ENCODE measurements at regions not wholly inside any gene's neighbourhood (a gene's known extent, or its start where the extent isn't known, plus 50 kb on each side); places are given as distances from the start of the nearest gene placed in this dataset.

DNA sequence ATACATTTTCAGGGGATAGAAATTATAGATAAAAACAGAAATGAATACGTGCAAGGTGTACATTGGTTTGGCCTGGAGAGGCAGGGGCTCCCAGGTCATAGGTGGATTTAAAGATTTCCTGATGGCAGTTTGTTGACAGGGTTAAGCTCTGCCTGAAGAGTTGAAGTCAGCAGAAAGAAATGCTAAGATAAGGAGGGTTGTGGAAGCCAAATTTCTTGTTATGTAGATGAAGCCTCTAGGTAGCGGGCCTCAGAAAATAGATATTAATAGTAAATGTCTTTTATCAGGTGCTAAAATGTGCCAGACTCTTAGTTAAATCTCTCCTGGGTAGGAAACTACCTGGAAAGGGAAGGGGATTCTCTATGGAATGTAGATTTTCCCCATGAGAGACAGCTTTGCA lies 188.8 kb downstream of the CDH26 start (continued):
- TF ChIP-seq POU6F1 (CRISPR knock-in tag; IDR thresholded peaks at IDR 0.05; ENCODE audit: borderline replicate concordance, low read depth), result no peak
- no peak for TF ChIP-seq TOX (CRISPR knock-in tag; IDR thresholded peaks at IDR 0.05; ENCODE audit: borderline replicate concordance)
- no peak for TF ChIP-seq SNAI2 (CRISPR knock-in tag; IDR thresholded peaks at IDR 0.05)
- no peak for TF ChIP-seq ZC3H10 (CRISPR knock-in tag; IDR thresholded peaks at IDR 0.05)
- TF ChIP-seq ZNF70 (CRISPR knock-in tag; IDR thresholded peaks at IDR 0.05), result no peak
- TF ChIP-seq GLIS3 (CRISPR knock-in tag; IDR thresholded peaks at IDR 0.05), result no peak
- no peak for TF ChIP-seq ZNF565 (CRISPR knock-in tag; conservative IDR thresholded peaks at IDR 0.05; ENCODE audit: low read depth)
- no peak for TF ChIP-seq OSR1 (CRISPR knock-in tag; IDR thresholded peaks at IDR 0.05)

DNA sequence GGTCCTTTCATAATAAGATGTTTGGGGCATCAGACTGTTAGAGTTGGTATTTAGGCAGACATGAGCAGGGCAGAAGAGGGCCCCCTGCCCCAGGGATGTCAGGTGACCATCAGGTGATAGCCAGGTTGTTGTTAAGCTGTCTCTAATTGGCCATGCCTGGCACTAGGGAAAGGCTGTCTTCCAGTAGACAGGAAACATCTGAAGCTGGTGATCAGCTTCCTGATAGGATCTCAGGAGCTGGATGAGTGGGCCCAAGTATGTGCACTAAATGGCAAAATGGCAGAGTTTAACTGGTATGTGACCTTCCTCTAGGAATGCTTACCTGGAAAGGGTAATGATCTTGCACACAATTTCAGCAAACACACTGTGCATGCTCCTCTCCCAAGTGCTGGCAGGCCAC lies 190.7 kb downstream of the CDH26 start:
- ATAC-seq, result no peak
- TF ChIP-seq ZNF565 (CRISPR knock-in tag; conservative IDR thresholded peaks at IDR 0.05; ENCODE audit: low read depth), result no peak
- no peak for TF ChIP-seq CSDC2 (CRISPR knock-in tag; IDR thresholded peaks at IDR 0.05)
- TF ChIP-seq TOX (CRISPR knock-in tag; IDR thresholded peaks at IDR 0.05; ENCODE audit: borderline replicate concordance), result no peak
- no peak for TF ChIP-seq ZC3H10 (CRISPR knock-in tag; IDR thresholded peaks at IDR 0.05)
- TF ChIP-seq GLIS3 (CRISPR knock-in tag; IDR thresholded peaks at IDR 0.05), result no peak
- TF ChIP-seq ZNF70 (CRISPR knock-in tag; IDR thresholded peaks at IDR 0.05), result no peak
- TF ChIP-seq ARNTL (CRISPR knock-in tag; IDR thresholded peaks at IDR 0.05; ENCODE audit: borderline replicate concordance, low read depth), result no peak
- TF ChIP-seq ZFP30 (CRISPR knock-in tag; IDR thresholded peaks at IDR 0.05), result no peak
- TF ChIP-seq RARB (CRISPR knock-in tag; IDR thresholded peaks at IDR 0.05), result no peak
- no peak for TF ChIP-seq SNAI2 (CRISPR knock-in tag; IDR thresholded peaks at IDR 0.05)
- TF ChIP-seq, protein P1, sequence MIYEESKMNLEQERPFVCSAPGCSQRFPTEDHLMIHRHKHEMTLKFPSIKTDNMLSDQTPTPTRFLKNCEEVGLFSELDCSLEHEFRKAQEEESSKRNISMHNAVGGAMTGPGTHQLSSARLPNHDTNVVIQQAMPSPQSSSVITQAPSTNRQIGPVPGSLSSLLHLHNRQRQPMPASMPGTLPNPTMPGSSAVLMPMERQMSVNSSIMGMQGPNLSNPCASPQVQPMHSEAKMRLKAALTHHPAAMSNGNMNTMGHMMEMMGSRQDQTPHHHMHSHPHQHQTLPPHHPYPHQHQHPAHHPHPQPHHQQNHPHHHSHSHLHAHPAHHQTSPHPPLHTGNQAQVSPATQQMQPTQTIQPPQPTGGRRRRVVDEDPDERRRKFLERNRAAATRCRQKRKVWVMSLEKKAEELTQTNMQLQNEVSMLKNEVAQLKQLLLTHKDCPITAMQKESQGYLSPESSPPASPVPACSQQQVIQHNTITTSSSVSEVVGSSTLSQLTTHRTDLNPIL (CRISPR knock-in tag; IDR thresholded peaks at IDR 0.05; ENCODE audit: low read depth), result no peak

GRCh38 chr20:60152792-60153191 lies 194.6 kb downstream of the CDH26 start:
- no peak for ATAC-seq
- no peak for TF ChIP-seq TCF4 (CRISPR knock-in tag; IDR thresholded peaks at IDR 0.05; ENCODE audit: borderline replicate concordance)
- TF ChIP-seq TOX (CRISPR knock-in tag; IDR thresholded peaks at IDR 0.05; ENCODE audit: borderline replicate concordance), result no peak
- TF ChIP-seq GLIS3 (CRISPR knock-in tag; IDR thresholded peaks at IDR 0.05), result no peak
- no peak for TF ChIP-seq OSR1 (CRISPR knock-in tag; IDR thresholded peaks at IDR 0.05)
- TF ChIP-seq, protein P2, sequence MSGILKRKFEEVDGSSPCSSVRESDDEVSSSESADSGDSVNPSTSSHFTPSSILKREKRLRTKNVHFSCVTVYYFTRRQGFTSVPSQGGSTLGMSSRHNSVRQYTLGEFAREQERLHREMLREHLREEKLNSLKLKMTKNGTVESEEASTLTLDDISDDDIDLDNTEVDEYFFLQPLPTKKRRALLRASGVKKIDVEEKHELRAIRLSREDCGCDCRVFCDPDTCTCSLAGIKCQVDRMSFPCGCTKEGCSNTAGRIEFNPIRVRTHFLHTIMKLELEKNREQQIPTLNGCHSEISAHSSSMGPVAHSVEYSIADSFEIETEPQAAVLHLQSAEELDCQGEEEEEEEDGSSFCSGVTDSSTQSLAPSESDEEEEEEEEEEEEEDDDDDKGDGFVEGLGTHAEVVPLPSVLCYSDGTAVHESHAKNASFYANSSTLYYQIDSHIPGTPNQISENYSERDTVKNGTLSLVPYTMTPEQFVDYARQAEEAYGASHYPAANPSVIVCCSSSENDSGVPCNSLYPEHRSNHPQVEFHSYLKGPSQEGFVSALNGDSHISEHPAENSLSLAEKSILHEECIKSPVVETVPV (CRISPR knock-in tag; IDR thresholded peaks at IDR 0.05), result no peak
- no peak for TF ChIP-seq POU6F1 (CRISPR knock-in tag; IDR thresholded peaks at IDR 0.05; ENCODE audit: borderline replicate concordance, low read depth)
- TF ChIP-seq ZNF70 (CRISPR knock-in tag; IDR thresholded peaks at IDR 0.05), result no peak
- no peak for TF ChIP-seq ZFP30 (CRISPR knock-in tag; IDR thresholded peaks at IDR 0.05)
- no peak for TF ChIP-seq SNAI2 (CRISPR knock-in tag; IDR thresholded peaks at IDR 0.05)
- no peak for TF ChIP-seq PATZ1 (CRISPR knock-in tag; IDR thresholded peaks at IDR 0.05; ENCODE audit: borderline replicate concordance)
- TF ChIP-seq CSDC2 (CRISPR knock-in tag; IDR thresholded peaks at IDR 0.05), result no peak
- no peak for TF ChIP-seq ZNF565 (CRISPR knock-in tag; conservative IDR thresholded peaks at IDR 0.05; ENCODE audit: low read depth)
- no peak for TF ChIP-seq ESRRG (CRISPR knock-in tag; IDR thresholded peaks at IDR 0.05)
- no peak for TF ChIP-seq ZC3H10 (CRISPR knock-in tag; IDR thresholded peaks at IDR 0.05)
- TF ChIP-seq TSHZ2 (CRISPR knock-in tag; IDR thresholded peaks at IDR 0.05), result no peak
- TF ChIP-seq PPARA (CRISPR knock-in tag; IDR thresholded peaks at IDR 0.05; ENCODE audit: borderline replicate concordance), result no peak
